NCI-H1930 (cell line): ENCODE measurements at regions not wholly inside any gene's neighbourhood (a gene's known extent, or its start where the extent isn't known, plus 50 kb on each side); places are given as distances from the start of the nearest gene placed in this dataset.

Source experiments
- DNase-seq, 2 experiments: peaks; one replicate each; lab custom pipeline; 2025; lab: John Stamatoyannopoulos, UW

- no peak for DNase-seq
Measured at GRCh38 chr5:39517800-39518199, 93.0 kb upstream of the DAB2 start.

- no peak for DNase-seq
Measured at GRCh38 chr5:39515881-39516280, 91.1 kb upstream of the DAB2 start.

GRCh38 chr5:39513236-39513635, 88.5 kb upstream of the DAB2 start:
- DNase-seq = no peak

GRCh38 chr5:39506211-39506610, 81.4 kb upstream of the DAB2 start:
- no peak for DNase-seq

GRCh38 chr5:39505791-39506190, 81.0 kb upstream of the DAB2 start:
- no peak for DNase-seq

GRCh38 chr5:39505363-39505762, 80.6 kb upstream of the DAB2 start:
- DNase-seq = no peak

- DNase-seq = no peak
Measured at GRCh38 chr5:39503155-39503554, 78.4 kb upstream of the DAB2 start.

GRCh38 chr5:39502704-39503103, 77.9 kb upstream of the DAB2 start:
- DNase-seq = no peak

- DNase-seq = no peak
Measured at GRCh38 chr5:39501397-39501796, 76.6 kb upstream of the DAB2 start.

GRCh38 chr5:39500551-39501175, 75.9 kb upstream of the DAB2 start:
- DNase-seq = no peak

- DNase-seq = no peak
Measured at GRCh38 chr5:39498278-39498952, 73.6 kb upstream of the DAB2 start.

- DNase-seq = no peak
Measured at GRCh38 chr5:39497322-39497721, 72.5 kb upstream of the DAB2 start.

GRCh38 chr5:39495227-39495626, 70.4 kb upstream of the DAB2 start:
- no peak for DNase-seq

GRCh38 chr5:39494534-39494933, 69.8 kb upstream of the DAB2 start:
- DNase-seq = no peak

GRCh38 chr5:39494107-39494510, 69.3 kb upstream of the DAB2 start:
- no peak for DNase-seq

- DNase-seq = no peak
Measured at GRCh38 chr5:39491210-39491609, 66.4 kb upstream of the DAB2 start.

GRCh38 chr5:39489263-39489662, 64.5 kb upstream of the DAB2 start:
- no peak for DNase-seq

- DNase-seq = no peak
Measured at GRCh38 chr5:39486790-39487189, 62.0 kb upstream of the DAB2 start.

- no peak for DNase-seq
Measured at GRCh38 chr5:39486361-39486760, 61.6 kb upstream of the DAB2 start.

GRCh38 chr5:39485079-39485478, 60.3 kb upstream of the DAB2 start:
- no peak for DNase-seq

- no peak for DNase-seq
Measured at GRCh38 chr5:39484673-39485072, 59.9 kb upstream of the DAB2 start.

GRCh38 chr5:39482098-39482497, 57.3 kb upstream of the DAB2 start:
- no peak for DNase-seq

GRCh38 chr5:39479537-39479936, 54.8 kb upstream of the DAB2 start:
- no peak for DNase-seq

GRCh38 chr5:39478863-39479262, 54.1 kb upstream of the DAB2 start:
- DNase-seq = no peak
